ENCODE measurements at regions not wholly inside any gene's neighbourhood (a gene's known extent, or its start where the extent isn't known, plus 50 kb on each side); places are given as distances from the start of the nearest gene placed in this dataset.
"Not testable (repeated sequence)": the region's sequence is repeated elsewhere in the genome, so short reads cannot be mapped to it uniquely, and the experiment has no call there.

GRCh38 chr17:36695710-36696109 is 94.3 kb downstream of the MRM1 start:
- not testable (repeated sequence) for DNase-seq (ENCODE audit: low read depth)

GRCh38 chr17:36696805-36697204 is 95.4 kb downstream of the MRM1 start:
- no peak for DNase-seq (ENCODE audit: low read depth)

GRCh38 chr17:36697903-36698530 is 96.6 kb downstream of the MRM1 start:
- no peak for DNase-seq (ENCODE audit: low read depth)

- DNase-seq (ENCODE audit: low read depth) = no peak
Observed at GRCh38 chr17:36701429-36702099, 100.2 kb downstream of the MRM1 start.

- DNase-seq (ENCODE audit: low read depth) = no peak
Observed at GRCh38 chr17:36702636-36703035, 101.3 kb downstream of the MRM1 start.

- DNase-seq (ENCODE audit: low read depth) = no peak
Observed at GRCh38 chr17:36703860-36704266, 102.5 kb downstream of the MRM1 start.

- DNase-seq (ENCODE audit: low read depth) = no peak
Observed at GRCh38 chr17:36705283-36705795, 104.0 kb downstream of the MRM1 start.

- no peak for DNase-seq (ENCODE audit: low read depth)
Observed at GRCh38 chr17:36705874-36706731, 104.7 kb downstream of the MRM1 start.

- no peak for DNase-seq (ENCODE audit: low read depth)
Observed at GRCh38 chr17:36707904-36708303, 106.5 kb downstream of the MRM1 start.

- DNase-seq (ENCODE audit: low read depth) = no peak
Observed at GRCh38 chr17:36714789-36715188, 113.4 kb downstream of the MRM1 start.

GRCh38 chr17:36715951-36716350 is 114.6 kb downstream of the MRM1 start:
- no peak for DNase-seq (ENCODE audit: low read depth)

GRCh38 chr17:36717088-36717487 is 115.7 kb downstream of the MRM1 start:
- DNase-seq (ENCODE audit: low read depth) = no peak

GRCh38 chr17:36720131-36720530 is 118.7 kb downstream of the MRM1 start:
- DNase-seq (ENCODE audit: low read depth) = no peak

GRCh38 chr17:36721560-36722120 is 120.3 kb downstream of the MRM1 start:
- DNase-seq (ENCODE audit: low read depth) = no peak

GRCh38 chr17:36722121-36722902 is 120.9 kb downstream of the MRM1 start:
- DNase-seq (ENCODE audit: low read depth) = no peak

GRCh38 chr17:36722903-36723263 is 121.5 kb downstream of the MRM1 start:
- DNase-seq (ENCODE audit: low read depth) = no peak

GRCh38 chr17:36723459-36724025 is 122.2 kb downstream of the MRM1 start:
- no peak for DNase-seq (ENCODE audit: low read depth)

- no peak for DNase-seq (ENCODE audit: low read depth)
Observed at GRCh38 chr17:36726199-36726598, 124.8 kb downstream of the MRM1 start.

GRCh38 chr17:36727052-36727451 is 125.7 kb downstream of the MRM1 start:
- no peak for DNase-seq (ENCODE audit: low read depth)

- no peak for DNase-seq (ENCODE audit: low read depth)
Observed at GRCh38 chr17:36727577-36727976, 126.2 kb downstream of the MRM1 start.

All from non-pigmented ciliary epithelial cell (primary cell).